ENCODE measurements at regions not wholly inside any gene's neighbourhood (a gene's known extent, or its start where the extent isn't known, plus 50 kb on each side); places are given as distances from the start of the nearest gene placed in this dataset.

- no peaks in the 10 kb centered on the region for H3K36me3 ChIP-seq (ENCODE audit: control insufficient read depth, insufficient read depth, low read length)
- H3K4me1 ChIP-seq (ENCODE audit: control insufficient read depth, insufficient read depth, low read length), result no peaks in the 10 kb centered on the region
- no peak overlapping the region for H3K27ac ChIP-seq (ENCODE audit: low read depth, low read length)
- no peak overlapping the region for H3K9ac ChIP-seq (ENCODE audit: low read length)
- no peak overlapping the region for H3K4me3 ChIP-seq (ENCODE audit: low read length)
- H3K27me3 ChIP-seq (ENCODE audit: control insufficient read depth, insufficient read depth, low read length), result no peaks in the 10 kb centered on the region
Observed at GRCh38 chr9:120289098-120289497, 290.9 kb downstream of the CDK5RAP2 start.

- H3K27ac ChIP-seq (ENCODE audit: low read depth, low read length), result no peak overlapping the region
- no peak overlapping the region for H3K4me3 ChIP-seq (ENCODE audit: low read length)
Observed at GRCh38 chr9:120286530-120286929, 293.4 kb downstream of the CDK5RAP2 start.

GRCh38 chr9:120284821-120285220 lies 295.1 kb downstream of the CDK5RAP2 start:
- Histone ChIP-seq H3K9ac (ENCODE audit: low read length) (no peak overlapping the region), H3K36me3 (ENCODE audit: control insufficient read depth, insufficient read depth, low read length) (no peaks in the 10 kb centered on the region), H3K27ac (ENCODE audit: low read depth, low read length) (no peak overlapping the region), H3K4me3 (ENCODE audit: low read length) (no peak overlapping the region), H3K27me3 (ENCODE audit: control insufficient read depth, insufficient read depth, low read length) (no peaks in the 10 kb centered on the region), H3K4me1 (ENCODE audit: control insufficient read depth, insufficient read depth, low read length) (no peaks in the 10 kb centered on the region)

More at GRCh38 chr9:120286530-120286929, 293.4 kb downstream of the CDK5RAP2 start:
- no peaks in the 10 kb centered on the region for H3K27me3 ChIP-seq (ENCODE audit: control insufficient read depth, insufficient read depth, low read length)
- no peaks in the 10 kb centered on the region for H3K4me1 ChIP-seq (ENCODE audit: control insufficient read depth, insufficient read depth, low read length)
- H3K36me3 ChIP-seq (ENCODE audit: control insufficient read depth, insufficient read depth, low read length), result no peaks in the 10 kb centered on the region
- H3K9ac ChIP-seq (ENCODE audit: low read length), result no peak overlapping the region

- Histone ChIP-seq H3K9ac (ENCODE audit: low read length) (no peak overlapping the region), H3K4me1 (ENCODE audit: control insufficient read depth, insufficient read depth, low read length) (no peaks in the 10 kb centered on the region), H3K4me3 (ENCODE audit: low read length) (no peak overlapping the region), H3K36me3 (ENCODE audit: control insufficient read depth, insufficient read depth, low read length) (no peaks in the 10 kb centered on the region), H3K27ac (ENCODE audit: low read depth, low read length) (no peak overlapping the region), H3K27me3 (ENCODE audit: control insufficient read depth, insufficient read depth, low read length) (no peaks in the 10 kb centered on the region)
Observed at GRCh38 chr9:120281665-120282064, 298.3 kb downstream of the CDK5RAP2 start.

GRCh38 chr9:120267929-120268328 lies 312.0 kb downstream of the CDK5RAP2 start:
- Histone ChIP-seq H3K27me3 (ENCODE audit: control insufficient read depth, insufficient read depth, low read length) (no peaks in the 10 kb centered on the region), H3K9ac (ENCODE audit: low read length) (no peak overlapping the region), H3K36me3 (ENCODE audit: control insufficient read depth, insufficient read depth, low read length) (no peaks in the 10 kb centered on the region), H3K27ac (ENCODE audit: low read depth, low read length) (no peak overlapping the region), H3K4me3 (ENCODE audit: low read length) (no peak overlapping the region), H3K4me1 (ENCODE audit: control insufficient read depth, insufficient read depth, low read length) (no peaks in the 10 kb centered on the region)

- Histone ChIP-seq H3K27ac (ENCODE audit: low read depth, low read length) (no peak overlapping the region), H3K4me1 (ENCODE audit: control insufficient read depth, insufficient read depth, low read length) (no peaks in the 10 kb centered on the region)
Observed at GRCh38 chr9:120265791-120266190, 314.2 kb downstream of the CDK5RAP2 start.

GRCh38 chr9:120264528-120264927 lies 315.4 kb downstream of the CDK5RAP2 start:
- Histone ChIP-seq H3K4me3 (ENCODE audit: low read length) (no peak overlapping the region), H3K27me3 (ENCODE audit: control insufficient read depth, insufficient read depth, low read length) (no peaks in the 10 kb centered on the region), H3K4me1 (ENCODE audit: control insufficient read depth, insufficient read depth, low read length) (no peaks in the 10 kb centered on the region), H3K27ac (ENCODE audit: low read depth, low read length) (no peak overlapping the region), H3K36me3 (ENCODE audit: control insufficient read depth, insufficient read depth, low read length) (no peaks in the 10 kb centered on the region), H3K9ac (ENCODE audit: low read length) (no peak overlapping the region)

More at GRCh38 chr9:120265791-120266190, 314.2 kb downstream of the CDK5RAP2 start:
- no peaks in the 10 kb centered on the region for H3K27me3 ChIP-seq (ENCODE audit: control insufficient read depth, insufficient read depth, low read length)
- H3K9ac ChIP-seq (ENCODE audit: low read length), result no peak overlapping the region
- no peak overlapping the region for H3K4me3 ChIP-seq (ENCODE audit: low read length)
- H3K36me3 ChIP-seq (ENCODE audit: control insufficient read depth, insufficient read depth, low read length), result no peaks in the 10 kb centered on the region

- no peaks in the 10 kb centered on the region for H3K27me3 ChIP-seq (ENCODE audit: control insufficient read depth, insufficient read depth, low read length)
- H3K27ac ChIP-seq (ENCODE audit: low read depth, low read length), result no peak overlapping the region
- no peak overlapping the region for H3K9ac ChIP-seq (ENCODE audit: low read length)
- no peak overlapping the region for H3K4me3 ChIP-seq (ENCODE audit: low read length)
- H3K4me1 ChIP-seq (ENCODE audit: control insufficient read depth, insufficient read depth, low read length), result no peaks in the 10 kb centered on the region
- no peaks in the 10 kb centered on the region for H3K36me3 ChIP-seq (ENCODE audit: control insufficient read depth, insufficient read depth, low read length)
Observed at GRCh38 chr9:120263836-120264235, 316.1 kb downstream of the CDK5RAP2 start.

- Histone ChIP-seq H3K4me1 (ENCODE audit: control insufficient read depth, insufficient read depth, low read length) (no peaks in the 10 kb centered on the region), H3K4me3 (ENCODE audit: low read length) (no peak overlapping the region), H3K9ac (ENCODE audit: low read length) (no peak overlapping the region), H3K27ac (ENCODE audit: low read depth, low read length) (no peak overlapping the region), H3K27me3 (ENCODE audit: control insufficient read depth, insufficient read depth, low read length) (no peaks in the 10 kb centered on the region), H3K36me3 (ENCODE audit: control insufficient read depth, insufficient read depth, low read length) (no peaks in the 10 kb centered on the region)
Observed at GRCh38 chr9:120261419-120261818, 318.5 kb downstream of the CDK5RAP2 start.

- no peaks in the 10 kb centered on the region for H3K27me3 ChIP-seq (ENCODE audit: control insufficient read depth, insufficient read depth, low read length)
- no peak overlapping the region for H3K27ac ChIP-seq (ENCODE audit: low read depth, low read length)
- H3K9ac ChIP-seq (ENCODE audit: low read length), result no peak overlapping the region
- no peaks in the 10 kb centered on the region for H3K4me1 ChIP-seq (ENCODE audit: control insufficient read depth, insufficient read depth, low read length)
- H3K4me3 ChIP-seq (ENCODE audit: low read length), result no peak overlapping the region
- no peaks in the 10 kb centered on the region for H3K36me3 ChIP-seq (ENCODE audit: control insufficient read depth, insufficient read depth, low read length)
Observed at GRCh38 chr9:120259100-120259499, 320.9 kb downstream of the CDK5RAP2 start.

GRCh38 chr9:120258096-120258495 lies 321.9 kb downstream of the CDK5RAP2 start:
- no peaks in the 10 kb centered on the region for H3K4me1 ChIP-seq (ENCODE audit: control insufficient read depth, insufficient read depth, low read length)
- no peak overlapping the region for H3K27ac ChIP-seq (ENCODE audit: low read depth, low read length)
- H3K9ac ChIP-seq (ENCODE audit: low read length), result no peak overlapping the region
- no peaks in the 10 kb centered on the region for H3K27me3 ChIP-seq (ENCODE audit: control insufficient read depth, insufficient read depth, low read length)
- no peaks in the 10 kb centered on the region for H3K36me3 ChIP-seq (ENCODE audit: control insufficient read depth, insufficient read depth, low read length)
- H3K4me3 ChIP-seq (ENCODE audit: low read length), result no peak overlapping the region

- Histone ChIP-seq H3K36me3 (ENCODE audit: control insufficient read depth, insufficient read depth, low read length) (no peaks in the 10 kb centered on the region), H3K27ac (ENCODE audit: low read depth, low read length) (no peak overlapping the region), H3K4me3 (ENCODE audit: low read length) (no peak overlapping the region), H3K27me3 (ENCODE audit: control insufficient read depth, insufficient read depth, low read length) (no peaks in the 10 kb centered on the region), H3K4me1 (ENCODE audit: control insufficient read depth, insufficient read depth, low read length) (no peaks in the 10 kb centered on the region), H3K9ac (ENCODE audit: low read length) (no peak overlapping the region)
Observed at GRCh38 chr9:120257483-120257882, 322.5 kb downstream of the CDK5RAP2 start.

GRCh38 chr9:120256146-120256545 lies 323.8 kb downstream of the CDK5RAP2 start:
- Histone ChIP-seq H3K27ac (ENCODE audit: low read depth, low read length) (no peak overlapping the region), H3K27me3 (ENCODE audit: control insufficient read depth, insufficient read depth, low read length) (no peaks in the 10 kb centered on the region), H3K4me3 (ENCODE audit: low read length) (no peak overlapping the region), H3K4me1 (ENCODE audit: control insufficient read depth, insufficient read depth, low read length) (no peaks in the 10 kb centered on the region), H3K9ac (ENCODE audit: low read length) (no peak overlapping the region), H3K36me3 (ENCODE audit: control insufficient read depth, insufficient read depth, low read length) (no peaks in the 10 kb centered on the region)
